ENCODE measurements at regions not wholly inside any gene's neighbourhood (a gene's known extent, or its start where the extent isn't known, plus 50 kb on each side); places are given as distances from the start of the nearest gene placed in this dataset.

DNA sequence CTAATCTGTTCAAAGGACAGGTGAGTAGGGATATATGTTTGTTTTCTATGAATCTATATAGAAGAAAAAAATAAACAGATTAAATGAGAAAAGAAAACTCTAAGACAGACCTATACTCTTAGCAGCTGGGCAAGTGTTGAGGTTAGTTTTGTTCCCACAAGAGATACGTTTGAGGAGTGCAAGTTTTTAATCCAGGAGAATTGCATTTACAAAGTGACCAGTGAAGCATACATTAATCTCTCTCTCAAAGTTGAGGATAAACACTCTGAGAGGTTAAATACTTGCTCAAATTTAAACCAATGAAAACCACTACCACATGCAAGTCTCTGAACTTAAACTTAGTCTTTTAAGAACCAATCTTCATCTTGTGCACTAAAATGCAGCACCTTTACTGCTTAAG lies 930.5 kb upstream of the MIR17HG start:
- TF ChIP-seq, protein P1, sequence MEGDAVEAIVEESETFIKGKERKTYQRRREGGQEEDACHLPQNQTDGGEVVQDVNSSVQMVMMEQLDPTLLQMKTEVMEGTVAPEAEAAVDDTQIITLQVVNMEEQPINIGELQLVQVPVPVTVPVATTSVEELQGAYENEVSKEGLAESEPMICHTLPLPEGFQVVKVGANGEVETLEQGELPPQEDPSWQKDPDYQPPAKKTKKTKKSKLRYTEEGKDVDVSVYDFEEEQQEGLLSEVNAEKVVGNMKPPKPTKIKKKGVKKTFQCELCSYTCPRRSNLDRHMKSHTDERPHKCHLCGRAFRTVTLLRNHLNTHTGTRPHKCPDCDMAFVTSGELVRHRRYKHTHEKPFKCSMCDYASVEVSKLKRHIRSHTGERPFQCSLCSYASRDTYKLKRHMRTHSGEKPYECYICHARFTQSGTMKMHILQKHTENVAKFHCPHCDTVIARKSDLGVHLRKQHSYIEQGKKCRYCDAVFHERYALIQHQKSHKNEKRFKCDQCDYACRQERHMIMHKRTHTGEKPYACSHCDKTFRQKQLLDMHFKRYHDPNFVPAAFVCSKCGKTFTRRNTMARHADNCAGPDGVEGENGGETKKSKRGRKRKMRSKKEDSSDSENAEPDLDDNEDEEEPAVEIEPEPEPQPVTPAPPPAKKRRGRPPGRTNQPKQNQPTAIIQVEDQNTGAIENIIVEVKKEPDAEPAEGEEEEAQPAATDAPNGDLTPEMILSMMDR (IDR thresholded peaks at IDR 0.05; ENCODE audit: insufficient read depth, low read length, poor library complexity, severe bottlenecking), result no peak
- no peak for TF ChIP-seq EZH2phosphoT487 (conservative IDR thresholded peaks at IDR 0.05; ENCODE audit: low read length)
